Right atrium auricular region (tissue), 2 donors: ENCODE measurements at regions not wholly inside any gene's neighbourhood (a gene's known extent, or its start where the extent isn't known, plus 50 kb on each side); places are given as distances from the start of the nearest gene placed in this dataset.

ENCODE experiments used
- DNase-seq: peaks from one replicate; pipeline ENCODE4 v3.0.0-alpha.2; 2019; ENCODE audit warnings: low spot score
- H3K27ac ChIP-seq, 2 donors: fragments of 200-600 bp; sonication (generic); 1 replicate in 1 of 2; 2 replicates in 1 of 2; pipeline ENCODE4 v1.5.1; 2016 to 2019
- H3K27me3 ChIP-seq, 2 donors: fragments of 200-600 bp; sonication (generic); one replicate each; pipeline versions ENCODE4 v1.5.1 to v1.6.0; 2017 to 2019
- H3K36me3 ChIP-seq: fragments of 200-600 bp; sonication (generic); one replicate; pipeline ENCODE4 v1.5.1; 2016
- H3K4me1 ChIP-seq, 2 donors: fragments of 200-600 bp; sonication (generic); one replicate each; pipeline versions ENCODE4 v1.5.1 to v1.6.0; 2017 to 2019
- H3K4me3 ChIP-seq, 2 donors: fragments of 200-600 bp; sonication (generic); 1 replicate in 1 of 2; 2 replicates in 1 of 2; pipeline ENCODE4 v1.5.1; 2017 to 2019; ENCODE audit warnings: mild to moderate bottlenecking in 1 of 2, moderate library complexity in 1 of 2
- H3K9me3 ChIP-seq, 2 donors: fragments of 200-600 bp; sonication (generic); one replicate each; pipeline ENCODE4 v1.5.1; 2019
- TF ChIP-seq, protein P1 (sequence below), 2 donors: fragments of 200-600 bp; sonication (generic); IDR thresholded peaks; one replicate each; pipeline ENCODE4 v1.5.1; 2019; ENCODE audit warnings: antibody characterized with exemption in 2 of 2

GRCh38 chr3:80676261-80676660, 908.5 kb upstream of the ROBO1 start:
- Histone ChIP-seq H3K27me3 (no peaks in the 10 kb centered on the region), H3K4me1 (no peaks in the 10 kb centered on the region), H3K4me3 (no peak overlapping the region), H3K9me3 (no peaks in the 10 kb centered on the region), H3K36me3 (no peaks in the 10 kb centered on the region), H3K27ac (no peak overlapping the region)
- TF ChIP-seq, protein P1, sequence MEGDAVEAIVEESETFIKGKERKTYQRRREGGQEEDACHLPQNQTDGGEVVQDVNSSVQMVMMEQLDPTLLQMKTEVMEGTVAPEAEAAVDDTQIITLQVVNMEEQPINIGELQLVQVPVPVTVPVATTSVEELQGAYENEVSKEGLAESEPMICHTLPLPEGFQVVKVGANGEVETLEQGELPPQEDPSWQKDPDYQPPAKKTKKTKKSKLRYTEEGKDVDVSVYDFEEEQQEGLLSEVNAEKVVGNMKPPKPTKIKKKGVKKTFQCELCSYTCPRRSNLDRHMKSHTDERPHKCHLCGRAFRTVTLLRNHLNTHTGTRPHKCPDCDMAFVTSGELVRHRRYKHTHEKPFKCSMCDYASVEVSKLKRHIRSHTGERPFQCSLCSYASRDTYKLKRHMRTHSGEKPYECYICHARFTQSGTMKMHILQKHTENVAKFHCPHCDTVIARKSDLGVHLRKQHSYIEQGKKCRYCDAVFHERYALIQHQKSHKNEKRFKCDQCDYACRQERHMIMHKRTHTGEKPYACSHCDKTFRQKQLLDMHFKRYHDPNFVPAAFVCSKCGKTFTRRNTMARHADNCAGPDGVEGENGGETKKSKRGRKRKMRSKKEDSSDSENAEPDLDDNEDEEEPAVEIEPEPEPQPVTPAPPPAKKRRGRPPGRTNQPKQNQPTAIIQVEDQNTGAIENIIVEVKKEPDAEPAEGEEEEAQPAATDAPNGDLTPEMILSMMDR (IDR thresholded peaks at IDR 0.05): no peak
- no peak for DNase-seq

DNA sequence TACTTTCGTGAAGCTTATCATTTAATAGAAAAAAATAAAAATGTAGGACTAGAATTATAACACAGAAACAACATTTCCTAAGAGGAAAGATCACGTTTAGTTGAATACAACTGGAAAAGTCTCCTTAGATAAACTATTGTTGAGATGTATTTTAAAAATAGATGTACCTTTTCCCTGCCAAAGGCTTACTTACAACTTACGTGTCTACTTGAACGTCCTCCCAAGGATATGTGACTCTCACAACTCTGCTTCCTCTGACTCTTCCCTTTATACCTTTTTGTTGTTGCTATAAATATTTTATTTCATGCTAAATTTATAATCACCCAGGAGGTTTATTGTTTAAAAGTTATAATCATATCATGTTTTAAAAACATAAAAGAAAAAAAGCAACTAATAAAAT, 908.0 kb upstream of the ROBO1 start:
- Histone ChIP-seq H3K27ac (no peak overlapping the region), H3K9me3 (no peaks in the 10 kb centered on the region), H3K27me3 (no peaks in the 10 kb centered on the region), H3K36me3 (no peaks in the 10 kb centered on the region), H3K4me3 (no peak overlapping the region), H3K4me1 (no peaks in the 10 kb centered on the region)
- no peak for DNase-seq
- TF ChIP-seq, protein P1 (IDR thresholded peaks at IDR 0.05): no peak

DNA sequence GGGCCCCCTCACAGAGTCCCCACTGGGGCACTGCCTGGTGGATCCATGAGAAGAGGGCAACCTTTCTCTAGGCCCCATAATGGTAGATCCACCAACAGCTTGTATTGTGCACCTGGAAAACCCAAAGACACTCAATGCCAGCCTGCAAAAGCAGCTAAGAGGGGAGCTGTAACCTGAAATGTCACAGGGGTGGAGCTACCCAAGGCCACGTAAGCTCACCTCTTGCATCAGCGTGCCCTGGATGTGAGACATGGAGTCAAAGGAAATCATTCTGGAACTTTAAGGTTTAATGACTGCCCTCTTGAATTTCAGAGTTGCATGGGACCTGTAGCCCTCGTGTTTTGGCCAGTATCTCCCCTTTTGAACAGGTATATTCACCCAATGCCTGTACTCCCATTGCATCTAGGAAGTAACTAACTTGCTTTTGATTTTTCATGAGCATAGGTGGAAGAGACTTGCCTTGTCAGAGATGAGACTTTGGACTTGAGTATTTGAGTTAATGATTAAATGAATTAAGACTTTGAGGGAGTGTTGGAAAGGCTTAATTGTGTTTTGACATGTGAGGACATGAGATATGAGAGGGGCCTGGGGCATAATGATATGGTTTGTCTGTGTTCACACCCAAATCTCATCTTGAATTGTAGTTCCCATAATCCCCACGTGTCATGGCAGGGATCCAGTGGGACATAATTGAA, 900.9 kb upstream of the ROBO1 start:
- H3K4me3 ChIP-seq: no peak overlapping the region
- no peaks in the 10 kb centered on the region for H3K36me3 ChIP-seq
- no peaks in the 10 kb centered on the region for H3K27me3 ChIP-seq
- TF ChIP-seq, protein P1 (IDR thresholded peaks at IDR 0.05): no peak
- DNase-seq: no peak
- no peaks in the 10 kb centered on the region for H3K4me1 ChIP-seq
- no peaks in the 10 kb centered on the region for H3K9me3 ChIP-seq
- no peak overlapping the region for H3K27ac ChIP-seq

DNA sequence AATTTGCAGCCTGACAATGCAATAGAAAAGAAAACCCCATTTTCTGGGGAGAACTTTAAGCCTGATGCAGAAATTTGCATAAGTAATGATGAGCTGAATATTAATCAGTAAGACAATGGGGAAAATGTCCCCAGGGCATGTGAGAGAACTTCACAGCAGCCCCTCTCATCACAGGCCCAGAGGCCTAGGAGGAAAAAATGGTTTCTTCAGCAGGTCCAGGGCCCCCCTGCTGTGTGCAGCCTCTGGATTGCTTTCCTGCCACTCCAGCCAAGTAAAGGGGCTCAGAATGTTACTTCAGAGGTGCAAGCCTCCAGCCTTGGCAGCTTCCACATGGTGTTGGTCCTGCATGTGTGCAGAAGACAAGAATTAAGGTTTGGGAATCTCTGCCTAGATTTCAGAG, 900.3 kb upstream of the ROBO1 start:
- Histone ChIP-seq H3K36me3 (no peaks in the 10 kb centered on the region), H3K27me3 (no peaks in the 10 kb centered on the region), H3K4me3 (no peak overlapping the region), H3K27ac (no peak overlapping the region), H3K9me3 (no peaks in the 10 kb centered on the region), H3K4me1 (no peaks in the 10 kb centered on the region)
- TF ChIP-seq, protein P1 (IDR thresholded peaks at IDR 0.05): no peak
- DNase-seq: no peak

GRCh38 chr3:80663426-80663825, 895.6 kb upstream of the ROBO1 start:
- no peaks in the 10 kb centered on the region for H3K36me3 ChIP-seq
- H3K27me3 ChIP-seq: no peaks in the 10 kb centered on the region

More at GRCh38 chr3:80663426-80663825, 895.6 kb upstream of the ROBO1 start:
- TF ChIP-seq, protein P1 (IDR thresholded peaks at IDR 0.05): no peak
- Histone ChIP-seq H3K4me1 (no peaks in the 10 kb centered on the region), H3K9me3 (no peaks in the 10 kb centered on the region), H3K4me3 (no peak overlapping the region), H3K27ac (no peak overlapping the region)
- DNase-seq: no peak
